ENCODE measurements at regions not wholly inside any gene's neighbourhood (a gene's known extent, or its start where the extent isn't known, plus 50 kb on each side); places are given as distances from the start of the nearest gene placed in this dataset.

GRCh38 chr2:123179526-123179925, 845.6 kb upstream of the CNTNAP5 start:
- peaks cover 3% of the 10 kb centered on the region for H3K36me3 Mint-ChIP-seq (ENCODE audit: low read depth)
- H3K27ac Mint-ChIP-seq (ENCODE audit: unreplicated experiment) = no peak overlapping the region
- peaks cover 11% of the 10 kb centered on the region for H3K9me3 Mint-ChIP-seq
- H3K4me1 Mint-ChIP-seq = no peaks in the 10 kb centered on the region
- TF ChIP-seq, protein P1, sequence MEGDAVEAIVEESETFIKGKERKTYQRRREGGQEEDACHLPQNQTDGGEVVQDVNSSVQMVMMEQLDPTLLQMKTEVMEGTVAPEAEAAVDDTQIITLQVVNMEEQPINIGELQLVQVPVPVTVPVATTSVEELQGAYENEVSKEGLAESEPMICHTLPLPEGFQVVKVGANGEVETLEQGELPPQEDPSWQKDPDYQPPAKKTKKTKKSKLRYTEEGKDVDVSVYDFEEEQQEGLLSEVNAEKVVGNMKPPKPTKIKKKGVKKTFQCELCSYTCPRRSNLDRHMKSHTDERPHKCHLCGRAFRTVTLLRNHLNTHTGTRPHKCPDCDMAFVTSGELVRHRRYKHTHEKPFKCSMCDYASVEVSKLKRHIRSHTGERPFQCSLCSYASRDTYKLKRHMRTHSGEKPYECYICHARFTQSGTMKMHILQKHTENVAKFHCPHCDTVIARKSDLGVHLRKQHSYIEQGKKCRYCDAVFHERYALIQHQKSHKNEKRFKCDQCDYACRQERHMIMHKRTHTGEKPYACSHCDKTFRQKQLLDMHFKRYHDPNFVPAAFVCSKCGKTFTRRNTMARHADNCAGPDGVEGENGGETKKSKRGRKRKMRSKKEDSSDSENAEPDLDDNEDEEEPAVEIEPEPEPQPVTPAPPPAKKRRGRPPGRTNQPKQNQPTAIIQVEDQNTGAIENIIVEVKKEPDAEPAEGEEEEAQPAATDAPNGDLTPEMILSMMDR (conservative IDR thresholded peaks at IDR 0.05) = no peak
- no peak overlapping the region for H3K4me3 Mint-ChIP-seq
- DNase-seq (ENCODE audit: low read depth, low spot score) = no peak
- no peaks in the 10 kb centered on the region for H3K27me3 Mint-ChIP-seq (ENCODE audit: low read depth)

- no peaks in the 10 kb centered on the region for H3K36me3 Mint-ChIP-seq (ENCODE audit: low read depth)
- H3K27me3 Mint-ChIP-seq (ENCODE audit: low read depth) = no peaks in the 10 kb centered on the region
- no peaks in the 10 kb centered on the region for H3K9me3 Mint-ChIP-seq
- no peak overlapping the region for H3K4me3 Mint-ChIP-seq
- DNase-seq (ENCODE audit: low read depth, low spot score) = no peak
- no peak overlapping the region for H3K27ac Mint-ChIP-seq (ENCODE audit: unreplicated experiment)
- H3K4me1 Mint-ChIP-seq = no peaks in the 10 kb centered on the region
- TF ChIP-seq, protein P1 (conservative IDR thresholded peaks at IDR 0.05) = no peak
Measured at GRCh38 chr2:123195957-123196356, 829.1 kb upstream of the CNTNAP5 start.

- TF ChIP-seq, protein P1 (conservative IDR thresholded peaks at IDR 0.05) = no peak
- H3K9me3 Mint-ChIP-seq = no peaks in the 10 kb centered on the region
- H3K27ac Mint-ChIP-seq (ENCODE audit: unreplicated experiment) = no peak overlapping the region
- H3K27me3 Mint-ChIP-seq (ENCODE audit: low read depth) = no peaks in the 10 kb centered on the region
- no peak for DNase-seq (ENCODE audit: low read depth, low spot score)
- H3K4me1 Mint-ChIP-seq = no peaks in the 10 kb centered on the region
- no peak overlapping the region for H3K4me3 Mint-ChIP-seq
- no peaks in the 10 kb centered on the region for H3K36me3 Mint-ChIP-seq (ENCODE audit: low read depth)
Measured at GRCh38 chr2:123200035-123200434, 825.1 kb upstream of the CNTNAP5 start.

GRCh38 chr2:123207245-123207644, 817.8 kb upstream of the CNTNAP5 start:
- H3K27me3 Mint-ChIP-seq (ENCODE audit: low read depth) = no peaks in the 10 kb centered on the region
- H3K4me1 Mint-ChIP-seq = no peaks in the 10 kb centered on the region
- no peak for DNase-seq (ENCODE audit: low read depth, low spot score)
- H3K4me3 Mint-ChIP-seq = no peak overlapping the region
- TF ChIP-seq, protein P1 (conservative IDR thresholded peaks at IDR 0.05) = no peak
- H3K27ac Mint-ChIP-seq (ENCODE audit: unreplicated experiment) = no peak overlapping the region
- no peaks in the 10 kb centered on the region for H3K9me3 Mint-ChIP-seq
- H3K36me3 Mint-ChIP-seq (ENCODE audit: low read depth) = no peaks in the 10 kb centered on the region

DNA sequence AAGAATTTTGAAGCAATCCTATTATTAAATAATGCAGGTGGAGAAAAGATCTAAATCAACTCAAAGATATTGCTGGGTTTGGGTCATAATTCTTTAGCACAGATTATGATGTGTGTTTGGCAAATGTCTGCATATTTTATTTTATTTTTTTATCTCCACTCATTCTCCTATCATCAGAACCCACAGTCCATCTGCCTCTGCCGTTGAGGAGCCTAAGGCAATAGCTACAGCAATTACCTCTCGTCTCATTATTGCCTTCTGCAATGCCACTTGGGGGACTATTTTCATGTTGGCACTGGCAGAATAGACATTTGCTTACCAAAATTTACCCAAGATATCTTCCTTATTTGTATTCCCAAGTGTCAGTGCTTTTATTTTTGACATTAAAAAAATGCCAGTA, 815.9 kb upstream of the CNTNAP5 start:
- H3K4me1 Mint-ChIP-seq = no peaks in the 10 kb centered on the region
- H3K9me3 Mint-ChIP-seq = no peaks in the 10 kb centered on the region
- no peaks in the 10 kb centered on the region for H3K36me3 Mint-ChIP-seq (ENCODE audit: low read depth)
- no peak overlapping the region for H3K27ac Mint-ChIP-seq (ENCODE audit: unreplicated experiment)
- H3K27me3 Mint-ChIP-seq (ENCODE audit: low read depth) = no peaks in the 10 kb centered on the region
- no peak overlapping the region for H3K4me3 Mint-ChIP-seq
- TF ChIP-seq, protein P1 (conservative IDR thresholded peaks at IDR 0.05) = no peak
- DNase-seq (ENCODE audit: low read depth, low spot score) = no peak

DNA sequence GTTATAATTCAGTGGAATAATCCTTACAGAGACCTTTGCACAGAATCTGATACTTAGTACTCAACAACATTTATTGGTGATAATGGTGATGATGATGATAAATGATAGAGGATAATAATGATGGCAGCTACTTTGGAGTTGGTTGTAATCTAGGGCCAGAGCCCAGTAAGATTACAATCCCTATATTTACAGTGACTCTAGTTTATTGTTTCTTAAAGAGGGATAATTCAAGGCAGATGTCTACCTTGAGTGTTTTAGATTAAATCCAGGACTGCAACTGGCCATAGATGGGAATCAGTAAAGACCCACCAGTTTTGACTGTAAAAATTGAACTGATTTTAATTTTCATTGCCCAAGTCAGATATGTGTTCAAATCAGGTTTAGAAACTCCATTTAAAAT, 813.9 kb upstream of the CNTNAP5 start:
- Mint-ChIP-seq H3K27me3 (ENCODE audit: low read depth) (no peaks in the 10 kb centered on the region), H3K4me1 (no peaks in the 10 kb centered on the region), H3K4me3 (no peak overlapping the region), H3K36me3 (ENCODE audit: low read depth) (no peaks in the 10 kb centered on the region), H3K9me3 (peaks cover 2% of the 10 kb centered on the region), H3K27ac (ENCODE audit: unreplicated experiment) (no peak overlapping the region)
- TF ChIP-seq, protein P1 (conservative IDR thresholded peaks at IDR 0.05) = no peak
- DNase-seq (ENCODE audit: low read depth, low spot score) = no peak

All from neural crest cell (in vitro differentiated cells).